HEK293 (cell line): ENCODE measurements at regions not wholly inside any gene's neighbourhood (a gene's known extent, or its start where the extent isn't known, plus 50 kb on each side); places are given as distances from the start of the nearest gene placed in this dataset.

Experiments
- CTCF ChIA-PET: fragments of 350-600 bp; formaldehyde crosslinking; extraction: SDS; loops from one replicate; lab custom pipeline; 2021; ENCODE audit warnings: antibody characterized with exemption; lab: Yijun Ruan, JAX
- POLR2A ChIA-PET: fragments of 300-600 bp; formaldehyde crosslinking; extraction: SDS; loops from one replicate; lab custom pipeline; 2020; ENCODE audit warnings: antibody characterized with exemption, inconsistent platforms; lab: Yijun Ruan, JAX
- H3K27ac ChIP-seq: fragments of 200-500 bp; sonication (Bioruptor generic); 2 replicates; pipeline ENCODE4 v1.5.1; 2014; ENCODE audit warnings: low read depth, low read length, control low read depth, inconsistent platforms; ENCODE audit errors: extremely low read depth
- H3K36me3 ChIP-seq, 2 experiments: fragments of 200-500 bp in 1 of 2; sonication (Bioruptor generic) in 1 of 2; 1 replicate in 1 of 2; 2 replicates in 1 of 2; pipeline ENCODE4 v1.5.1; 2014 to 2017; ENCODE audit warnings: inconsistent platforms in 2 of 2, low read length in 2 of 2; ENCODE audit not compliant: control insufficient read depth in 2 of 2, insufficient read depth in 1 of 2
- H3K4me1 ChIP-seq: fragments of 200-500 bp; sonication (Bioruptor generic); 2 replicates; pipeline ENCODE4 v1.5.1; 2014; ENCODE audit warnings: mild to moderate bottlenecking, low read length, inconsistent platforms; ENCODE audit not compliant: control insufficient read depth, insufficient read depth
- H3K4me3 ChIP-seq: 2 replicates; pipeline ENCODE4 v1.5.1; 2011; ENCODE audit warnings: low read depth, mild to moderate bottlenecking, control low read depth, low read length, moderate library complexity
- H3K9me3 ChIP-seq: fragments of 200-500 bp; sonication (Bioruptor generic); 2 replicates; pipeline ENCODE4 v1.5.1; 2014; ENCODE audit warnings: low read depth, low read length, inconsistent platforms; ENCODE audit not compliant: control insufficient read depth, insufficient read depth
- HOXD13 ChIP-seq: sonication (generic); formaldehyde crosslinking; IDR thresholded peaks from 2 replicates; pipeline ENCODE4 v1.8.0; 2022; ENCODE audit warnings: missing genetic modification reagents, borderline replicate concordance
- KLF10 ChIP-seq: fragments of 450-650 bp; IDR thresholded peaks from 2 replicates; pipeline ENCODE4 v1.5.1; 2018; ENCODE audit warnings: missing biosample characterization, mild to moderate bottlenecking, missing genetic modification characterization
- MZF1 ChIP-seq: fragments of 450-650 bp; formaldehyde crosslinking; IDR thresholded peaks from 2 replicates; pipeline ENCODE4 v1.5.1; 2017; ENCODE audit warnings: missing biosample characterization, missing genetic modification characterization, borderline replicate concordance
- PRDM6 ChIP-seq: fragments of 450-650 bp; formaldehyde crosslinking; IDR thresholded peaks from 2 replicates; pipeline ENCODE4 v1.5.1; 2017; ENCODE audit warnings: missing biosample characterization, missing genetic modification characterization
- ZBTB11 ChIP-seq: fragments of 450-650 bp; formaldehyde crosslinking; conservative IDR thresholded peaks from 2 replicates; pipeline ENCODE4 v1.5.1; 2016; ENCODE audit warnings: low read depth, missing biosample characterization, missing genetic modification characterization
- ZBTB20 ChIP-seq: fragments of 450-650 bp; formaldehyde crosslinking; IDR thresholded peaks from 2 replicates; pipeline ENCODE4 v1.5.1; 2016; ENCODE audit warnings: missing biosample characterization, missing genetic modification characterization
- ZFP41 ChIP-seq: fragments of 450-650 bp; formaldehyde crosslinking; IDR thresholded peaks from 2 replicates; pipeline ENCODE4 v1.5.1; 2016; ENCODE audit warnings: missing biosample characterization, missing genetic modification characterization, borderline replicate concordance
- ZNF133 ChIP-seq: fragments of 450-650 bp; formaldehyde crosslinking; IDR thresholded peaks from 2 replicates; pipeline ENCODE4 v1.5.1; 2016; ENCODE audit warnings: missing biosample characterization, missing genetic modification characterization
- ZNF157 ChIP-seq: fragments of 450-650 bp; formaldehyde crosslinking; IDR thresholded peaks from 2 replicates; pipeline ENCODE4 v1.5.1; 2016; ENCODE audit warnings: missing biosample characterization, missing genetic modification characterization
- ZNF266 ChIP-seq: fragments of 450-650 bp; formaldehyde crosslinking; IDR thresholded peaks from 2 replicates; pipeline ENCODE4 v1.5.1; 2016; ENCODE audit warnings: missing biosample characterization, missing genetic modification characterization, low read depth
- ZNF324 ChIP-seq: fragments of 450-650 bp; formaldehyde crosslinking; IDR thresholded peaks from 2 replicates; pipeline ENCODE4 v1.5.1; 2016; ENCODE audit warnings: missing biosample characterization, missing genetic modification characterization
- ZNF391 ChIP-seq: fragments of 450-650 bp; formaldehyde crosslinking; IDR thresholded peaks from 2 replicates; pipeline ENCODE4 v1.5.1; 2016; ENCODE audit warnings: low read depth, missing biosample characterization, missing genetic modification characterization, borderline replicate concordance
- ZNF394 ChIP-seq: fragments of 450-650 bp; formaldehyde crosslinking; IDR thresholded peaks from 2 replicates; pipeline ENCODE4 v1.5.1; 2016; ENCODE audit warnings: missing biosample characterization, missing genetic modification characterization, mild to moderate bottlenecking, moderate library complexity, borderline replicate concordance
- ZNF404 ChIP-seq: fragments of 450-650 bp; formaldehyde crosslinking; IDR thresholded peaks from 2 replicates; pipeline ENCODE4 v1.5.1; 2017; ENCODE audit warnings: missing biosample characterization, missing genetic modification characterization
- ZNF658 ChIP-seq: fragments of 450-650 bp; formaldehyde crosslinking; IDR thresholded peaks from 2 replicates; pipeline ENCODE4; 2016; ENCODE audit warnings: missing biosample characterization, missing genetic modification characterization
- ZNF707 ChIP-seq: fragments of 450-650 bp; formaldehyde crosslinking; IDR thresholded peaks from 2 replicates; pipeline ENCODE4 v1.5.1; 2016; ENCODE audit warnings: missing biosample characterization, missing genetic modification characterization
- ZNF776 ChIP-seq: fragments of 450-650 bp; formaldehyde crosslinking; IDR thresholded peaks from 2 replicates; pipeline ENCODE4 v1.5.0; 2017; ENCODE audit warnings: missing biosample characterization, missing genetic modification characterization, borderline replicate concordance
- ZSCAN30 ChIP-seq: fragments of 450-650 bp; IDR thresholded peaks from 2 replicates; pipeline ENCODE4 v1.5.1; 2018; ENCODE audit warnings: missing biosample characterization, mild to moderate bottlenecking, missing genetic modification characterization, moderate library complexity
- TF ChIP-seq, protein P1 (sequence below): fragments of 450-650 bp; formaldehyde crosslinking; IDR thresholded peaks from 2 replicates; pipeline ENCODE4 v1.5.1; 2016; ENCODE audit warnings: missing biosample characterization, missing genetic modification characterization
- TF ChIP-seq, protein P2 (sequence below): fragments of 450-650 bp; formaldehyde crosslinking; IDR thresholded peaks from 2 replicates; pipeline ENCODE4 v1.5.0; 2017; ENCODE audit warnings: missing biosample characterization, missing genetic modification characterization, borderline replicate concordance

DNA sequence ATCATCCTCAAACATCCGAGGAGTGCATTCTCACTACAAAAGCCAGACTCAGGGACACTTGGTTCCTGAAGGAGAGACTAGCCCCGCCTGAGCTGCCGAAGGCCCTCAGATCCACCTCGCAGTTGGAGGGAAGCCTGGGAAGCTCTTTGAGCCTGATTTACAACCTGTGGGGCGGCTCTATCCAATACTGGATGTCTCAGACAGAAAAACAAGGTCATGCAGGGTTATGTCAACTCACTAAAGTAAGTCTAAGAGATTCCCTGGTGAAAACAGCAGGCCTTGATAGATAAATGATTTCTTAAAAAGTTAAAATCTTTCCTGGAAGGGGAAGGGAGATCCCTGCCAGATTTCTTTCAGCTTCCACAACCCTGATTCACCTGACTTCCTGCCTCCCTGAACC, 284.3 kb downstream of the CYP26B1 start (continued):
- TF ChIP-seq ZBTB11 (tag by site-specific recombination) (no peak), ZNF324 (tag by site-specific recombination) (no peak), ZNF133 (no peak), ZBTB20 (tag by site-specific recombination) (no peak), ZSCAN30 (tag by site-specific recombination) (no peak), ZNF157 (tag by site-specific recombination) (no peak)
- TF ChIP-seq, protein P1, sequence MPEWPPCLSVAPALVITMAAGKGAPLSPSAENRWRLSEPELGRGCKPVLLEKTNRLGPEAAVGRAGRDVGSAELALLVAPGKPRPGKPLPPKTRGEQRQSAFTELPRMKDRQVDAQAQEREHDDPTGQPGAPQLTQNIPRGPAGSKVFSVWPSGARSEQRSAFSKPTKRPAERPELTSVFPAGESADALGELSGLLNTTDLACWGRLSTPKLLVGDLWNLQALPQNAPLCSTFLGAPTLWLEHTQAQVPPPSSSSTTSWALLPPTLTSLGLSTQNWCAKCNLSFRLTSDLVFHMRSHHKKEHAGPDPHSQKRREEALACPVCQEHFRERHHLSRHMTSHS = no peak

GRCh38 chr2:71862921-71863320, 284.7 kb downstream of the CYP26B1 start:
- POLR2A ChIA-PET = no interaction called here
- CTCF ChIA-PET = interaction anchor here (0.7 kb wide), 1 partner anchor 65 kb away, joined by 3 read pairs; no protein-coding TSS in a partner anchor
- TF ChIP-seq, protein P1 = no peak
- no peak for TF ChIP-seq ZNF658

GRCh38 chr2:71861186-71862160, 286.2 kb downstream of the CYP26B1 start:
- H3K4me1 ChIP-seq = no peaks in the 10 kb centered on the region
- ChIA-PET POLR2A (no interaction called here), CTCF (no interaction called here)
- no peak overlapping the region for H3K4me3 ChIP-seq
- H3K27ac ChIP-seq = no peak overlapping the region
- no peaks in the 10 kb centered on the region for H3K9me3 ChIP-seq
- no peaks in the 10 kb centered on the region for H3K36me3 ChIP-seq
- TF ChIP-seq PRDM6 (tag by site-specific recombination) = no peak
- TF ChIP-seq ZNF776 (tag by site-specific recombination) = no peak
- TF ChIP-seq ZFP41 (tag by site-specific recombination) = no peak
- no peak for TF ChIP-seq KLF10
- TF ChIP-seq, protein P2, sequence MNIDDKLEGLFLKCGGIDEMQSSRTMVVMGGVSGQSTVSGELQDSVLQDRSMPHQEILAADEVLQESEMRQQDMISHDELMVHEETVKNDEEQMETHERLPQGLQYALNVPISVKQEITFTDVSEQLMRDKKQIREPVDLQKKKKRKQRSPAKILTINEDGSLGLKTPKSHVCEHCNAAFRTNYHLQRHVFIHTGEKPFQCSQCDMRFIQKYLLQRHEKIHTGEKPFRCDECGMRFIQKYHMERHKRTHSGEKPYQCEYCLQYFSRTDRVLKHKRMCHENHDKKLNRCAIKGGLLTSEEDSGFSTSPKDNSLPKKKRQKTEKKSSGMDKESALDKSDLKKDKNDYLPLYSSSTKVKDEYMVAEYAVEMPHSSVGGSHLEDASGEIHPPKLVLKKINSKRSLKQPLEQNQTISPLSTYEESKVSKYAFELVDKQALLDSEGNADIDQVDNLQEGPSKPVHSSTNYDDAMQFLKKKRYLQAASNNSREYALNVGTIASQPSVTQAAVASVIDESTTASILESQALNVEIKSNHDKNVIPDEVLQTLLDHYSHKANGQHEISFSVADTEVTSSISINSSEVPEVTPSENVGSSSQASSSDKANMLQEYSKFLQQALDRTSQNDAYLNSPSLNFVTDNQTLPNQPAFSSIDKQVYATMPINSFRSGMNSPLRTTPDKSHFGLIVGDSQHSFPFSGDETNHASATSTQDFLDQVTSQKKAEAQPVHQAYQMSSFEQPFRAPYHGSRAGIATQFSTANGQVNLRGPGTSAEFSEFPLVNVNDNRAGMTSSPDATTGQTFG = no peak
- TF ChIP-seq HOXD13 (CRISPR knock-in tag) = no peak
- no peak for TF ChIP-seq ZNF266 (tag by site-specific recombination)
- no peak for TF ChIP-seq ZNF394 (tag by site-specific recombination)
- TF ChIP-seq ZNF391 (tag by site-specific recombination) = no peak
- TF ChIP-seq ZNF404 (tag by site-specific recombination) = no peak
- no peak for TF ChIP-seq ZNF707 (tag by site-specific recombination)
- TF ChIP-seq MZF1 (tag by site-specific recombination) = no peak

More at GRCh38 chr2:71862921-71863320, 284.7 kb downstream of the CYP26B1 start:
- Histone ChIP-seq H3K9me3 (no peaks in the 10 kb centered on the region), H3K27ac (no peak overlapping the region), H3K4me1 (no peaks in the 10 kb centered on the region), H3K36me3 (no peaks in the 10 kb centered on the region), H3K4me3 (no peak overlapping the region)
